AG04449 (cell line): ENCODE measurements at regions not wholly inside any gene's neighbourhood (a gene's known extent, or its start where the extent isn't known, plus 50 kb on each side); places are given as distances from the start of the nearest gene placed in this dataset.

Source experiments
- CTCF ChIA-PET: fragments of 350-600 bp; formaldehyde crosslinking; extraction: SDS; loops from one replicate; lab custom pipeline; 2021; ENCODE audit warnings: antibody characterized with exemption; lab: Yijun Ruan, JAX
- POLR2A ChIA-PET: fragments of 400-600, 350-600 bp; formaldehyde crosslinking; extraction: SDS; loops from one replicate; lab custom pipeline; 2020; ENCODE audit warnings: antibody characterized with exemption, inconsistent platforms; lab: Yijun Ruan, JAX
- DNase-seq: peaks from one replicate; pipeline ENCODE4 v3.0.0-alpha.2; 2010; ENCODE audit warnings: low read depth, low spot score
- H3K4me3 ChIP-seq: 2 replicates; pipeline ENCODE4 v1.5.1; 2011; ENCODE audit warnings: low read depth, mild to moderate bottlenecking, control low read depth, low read length
- TF ChIP-seq, protein P1 (sequence below): IDR thresholded peaks from one replicate; pipeline ENCODE4 v1.5.1; 2011; ENCODE audit warnings: mild to moderate bottlenecking, moderate library complexity, low read length, control low read depth, inconsistent platforms; ENCODE audit not compliant: insufficient read depth; ENCODE audit errors: missing control alignments

DNA sequence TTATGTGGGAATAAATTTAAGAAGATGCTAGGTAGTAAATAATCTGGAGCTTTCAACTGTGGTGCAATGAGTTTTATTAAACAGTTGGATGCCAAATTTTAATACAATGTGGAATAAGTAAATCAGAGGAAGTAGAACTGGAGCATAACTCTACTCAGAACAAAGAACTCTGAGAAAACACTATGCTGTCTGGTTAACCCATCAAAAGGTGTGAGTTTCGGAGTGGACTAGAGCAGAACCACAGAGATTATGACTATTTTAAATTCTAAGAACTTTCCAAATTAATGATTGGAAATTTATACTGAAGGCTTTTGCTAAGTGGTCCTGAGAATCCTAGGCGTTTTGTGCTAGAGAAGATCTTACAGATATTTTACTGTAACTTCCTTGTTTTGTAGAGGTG lies 132.2 kb downstream of the NTMT2 start:
- H3K4me3 ChIP-seq = no peak overlapping the region
- ChIA-PET CTCF (no interaction called here), POLR2A (no interaction called here)
- DNase-seq = no peak
- TF ChIP-seq, protein P1, sequence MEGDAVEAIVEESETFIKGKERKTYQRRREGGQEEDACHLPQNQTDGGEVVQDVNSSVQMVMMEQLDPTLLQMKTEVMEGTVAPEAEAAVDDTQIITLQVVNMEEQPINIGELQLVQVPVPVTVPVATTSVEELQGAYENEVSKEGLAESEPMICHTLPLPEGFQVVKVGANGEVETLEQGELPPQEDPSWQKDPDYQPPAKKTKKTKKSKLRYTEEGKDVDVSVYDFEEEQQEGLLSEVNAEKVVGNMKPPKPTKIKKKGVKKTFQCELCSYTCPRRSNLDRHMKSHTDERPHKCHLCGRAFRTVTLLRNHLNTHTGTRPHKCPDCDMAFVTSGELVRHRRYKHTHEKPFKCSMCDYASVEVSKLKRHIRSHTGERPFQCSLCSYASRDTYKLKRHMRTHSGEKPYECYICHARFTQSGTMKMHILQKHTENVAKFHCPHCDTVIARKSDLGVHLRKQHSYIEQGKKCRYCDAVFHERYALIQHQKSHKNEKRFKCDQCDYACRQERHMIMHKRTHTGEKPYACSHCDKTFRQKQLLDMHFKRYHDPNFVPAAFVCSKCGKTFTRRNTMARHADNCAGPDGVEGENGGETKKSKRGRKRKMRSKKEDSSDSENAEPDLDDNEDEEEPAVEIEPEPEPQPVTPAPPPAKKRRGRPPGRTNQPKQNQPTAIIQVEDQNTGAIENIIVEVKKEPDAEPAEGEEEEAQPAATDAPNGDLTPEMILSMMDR = no peak

DNA sequence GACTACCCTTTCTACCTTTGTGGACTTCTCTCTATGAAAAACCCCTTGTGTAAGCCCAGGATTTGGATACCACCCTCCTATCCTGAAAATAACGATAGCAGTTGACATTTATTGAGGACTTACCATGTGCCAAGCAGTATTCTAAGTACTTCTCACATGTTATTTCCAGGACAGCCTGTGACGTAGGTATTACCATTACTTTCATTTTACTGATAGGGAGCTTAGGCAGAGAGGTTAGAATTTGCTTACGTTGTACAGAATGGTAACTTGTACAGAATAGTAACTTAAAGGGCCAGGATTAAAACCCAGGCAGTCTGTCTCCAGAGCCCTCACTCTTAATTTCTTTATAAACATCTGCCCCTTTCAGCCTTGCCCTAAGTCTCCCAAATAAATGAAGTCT lies 138.3 kb downstream of the NTMT2 start:
- TF ChIP-seq, protein P1 = no peak
- ChIA-PET POLR2A (no interaction called here), CTCF (interaction anchor here (0.7 kb wide), 1 partner anchor 11 kb away, joined by 4 read pairs; no protein-coding TSS in a partner anchor)
- no peak overlapping the region for H3K4me3 ChIP-seq
- no peak for DNase-seq

- CTCF ChIA-PET = no interaction called here
- no peak overlapping the region for H3K4me3 ChIP-seq
- POLR2A ChIA-PET = no interaction called here
- no peak for DNase-seq
- TF ChIP-seq, protein P1 = no peak
These were observed 138.8 kb downstream of the NTMT2 start for GRCh38 chr1:170284512-170284911.

DNA sequence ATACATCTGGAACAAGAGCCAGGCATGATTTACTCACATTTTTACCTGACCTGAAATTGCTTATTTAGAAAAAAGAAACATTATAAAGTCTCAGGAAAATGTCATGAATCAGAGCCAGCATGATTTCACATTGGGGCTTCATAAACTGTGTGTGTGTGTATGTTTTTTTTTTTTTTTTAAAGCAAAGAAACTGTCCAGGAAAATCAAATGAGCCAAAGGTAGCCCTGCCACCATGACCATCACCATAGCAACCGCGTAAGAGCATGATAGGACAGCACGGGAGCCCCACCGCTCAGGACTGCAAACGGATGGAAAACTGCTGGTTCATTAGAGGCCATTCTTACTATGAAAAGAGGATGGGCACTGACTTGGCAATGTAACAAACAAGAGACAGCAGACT lies 139.2 kb downstream of the NTMT2 start:
- TF ChIP-seq, protein P1 = no peak
- H3K4me3 ChIP-seq = no peak overlapping the region
- ChIA-PET CTCF (no interaction called here), POLR2A (no interaction called here)
- DNase-seq = no peak

GRCh38 chr1:170288155-170288554 lies 142.4 kb downstream of the NTMT2 start:
- POLR2A ChIA-PET = interaction anchor here (0.6 kb wide), 1 partner anchor 437 kb away, joined by 4 read pairs; no protein-coding TSS in a partner anchor
- no peak for DNase-seq
- TF ChIP-seq, protein P1 = no peak
- H3K4me3 ChIP-seq = no peak overlapping the region
- CTCF ChIA-PET = no interaction called here

DNA sequence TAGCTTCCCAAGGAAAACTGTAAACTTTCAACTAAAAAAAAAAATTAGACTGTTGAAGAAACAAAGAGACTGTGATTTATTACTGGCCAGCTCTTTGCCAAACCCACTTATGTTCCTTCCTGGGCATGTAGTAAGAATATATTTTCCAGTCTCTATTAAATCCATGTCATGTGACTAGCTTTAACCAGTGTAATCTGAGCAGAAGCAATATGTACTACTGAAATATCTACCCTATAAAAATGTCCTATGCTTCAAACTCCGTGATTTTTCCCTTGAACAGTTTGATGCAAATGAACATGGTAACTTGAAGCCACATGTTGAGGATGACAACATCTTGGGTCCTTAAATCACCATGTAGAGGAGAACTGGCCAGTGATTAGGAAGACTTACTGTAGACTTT lies 144.5 kb downstream of the NTMT2 start:
- ChIA-PET CTCF (no interaction called here), POLR2A (no interaction called here)
- TF ChIP-seq, protein P1 = no peak
- DNase-seq = no peak
- no peak overlapping the region for H3K4me3 ChIP-seq
